HCT116 (cell line): ENCODE measurements at regions not wholly inside any gene's neighbourhood (a gene's known extent, or its start where the extent isn't known, plus 50 kb on each side); places are given as distances from the start of the nearest gene placed in this dataset.
A peak's percentile ranks its signal among the peaks of the same experiment; 100 is the strongest.

Source experiments
- ATAC-seq: fragments of 200-7000 bp; cut with Tn5 transposase; 2 replicates; pipeline ENCODE4 v1.9.1; 2020; ENCODE audit warnings: mild to moderate bottlenecking, moderate library complexity
- BruUV-seq: library from RNA; stranded (reverse); fragments of 400-500 nt; replicated peaks from 2 replicates; lab custom pipeline; 2021; lab: Mats Ljungman, UMichigan
- CTCF ChIA-PET: fragments of 300-600 bp; sonication (Branson Sonifier 250); formaldehyde crosslinking; loops from one replicate; lab custom pipeline; 2021; ENCODE audit warnings: antibody characterized with exemption; lab: Charles Lee
- POLR2A ChIA-PET: fragments of 300-600, 350-600 bp; sonication (Branson Sonifier 250); formaldehyde crosslinking; loops from one replicate; lab custom pipeline; 2021; ENCODE audit warnings: antibody characterized with exemption; lab: Charles Lee
- RAD21 ChIA-PET, 2 experiments: fragments of 300-600 bp; sonication (Branson Sonifier 250); formaldehyde crosslinking; loops; one replicate each; lab custom pipeline; 2023; ENCODE audit warnings: low total read pairs in 2 of 2; ENCODE audit not compliant: uncharacterized antibody in 2 of 2, unreplicated experiment in 2 of 2, low non-redundant PET in 1 of 2; lab: Charles Lee
- DNase-seq: peaks from one replicate; pipeline ENCODE4 v3.0.0-alpha.2; 2010; ENCODE audit warnings: low read depth, low spot score
- H2AFZ ChIP-seq: fragments of 200-600 bp; shearing (Covaris generic), sonication (generic); 2 replicates; pipeline ENCODE4 v1.6.1; 2017; ENCODE audit warnings: low read depth, mixed run types, mixed read lengths, antibody characterized with exemption, low read length; ENCODE audit not compliant: poor library complexity, severe bottlenecking
- H3K27ac ChIP-seq: 2 replicates; pipeline ENCODE4 v1.5.1; 2012; ENCODE audit warnings: low read depth, low read length
- H3K27me3 ChIP-seq: fragments of 200-600 bp; sonication (generic); 2 replicates; pipeline ENCODE4 v1.6.1; 2016; ENCODE audit warnings: mixed run types, low read length, mixed read lengths; ENCODE audit not compliant: insufficient read depth
- H3K36me3 ChIP-seq, 2 experiments: fragments of 200-500 bp in 1 of 2; fragments of 200-600 bp in 1 of 2; sonication (Bioruptor generic) in 1 of 2; sonication (generic) in 1 of 2; 2 replicates each; pipeline versions ENCODE4 v1.5.1 to v1.6.1; 2014 to 2016; ENCODE audit warnings: low read length in 2 of 2, inconsistent platforms in 1 of 2, mixed read lengths in 1 of 2, mixed run types in 1 of 2; ENCODE audit not compliant: insufficient read depth in 2 of 2, control insufficient read depth in 1 of 2
- H3K4me1 ChIP-seq, 2 experiments: fragments of 200-600 bp in 1 of 2; sonication (generic) in 1 of 2; 2 replicates each; pipeline versions ENCODE4 v1.5.1 to v1.6.1; 2012 to 2017; ENCODE audit warnings: low read length in 2 of 2, inconsistent platforms in 1 of 2, mild to moderate bottlenecking in 1 of 2, mixed read lengths in 1 of 2, mixed run types in 1 of 2, moderate library complexity in 1 of 2; ENCODE audit not compliant: insufficient read depth in 2 of 2, control insufficient read depth in 1 of 2
- H3K4me2 ChIP-seq: fragments of 200-600 bp; sonication (generic); 2 replicates; pipeline ENCODE4 v1.6.1; 2017; ENCODE audit warnings: mixed run types, low read length, mixed read lengths
- H3K4me3 ChIP-seq, 2 experiments: fragments of 200-600 bp in 1 of 2; sonication (generic) in 1 of 2; replicated peaks in 1 of 2; 2 replicates each; pipeline ENCODE4 v1.5.1; 2011 to 2016; ENCODE audit warnings: low read length in 2 of 2, control low read depth in 1 of 2, low read depth in 1 of 2, mild to moderate bottlenecking in 1 of 2, mixed read lengths in 1 of 2, mixed run types in 1 of 2
- H3K79me2 ChIP-seq: fragments of 200-600 bp; sonication (generic); 2 replicates; pipeline ENCODE4 v1.6.1; 2017; ENCODE audit warnings: mild to moderate bottlenecking, mixed run types, low read length, moderate library complexity, mixed read lengths; ENCODE audit not compliant: insufficient read depth
- H3K9ac ChIP-seq: fragments of 200-600 bp; sonication (generic); 2 replicates; pipeline ENCODE4 v1.6.1; 2016; ENCODE audit warnings: low read length, mixed read lengths
- H3K9me2 ChIP-seq: fragments of 200-600 bp; sonication (generic), shearing (Covaris generic); 2 replicates; pipeline ENCODE4 v1.6.1; 2017; ENCODE audit warnings: mixed run types, mild to moderate bottlenecking, moderate library complexity; ENCODE audit not compliant: insufficient read depth
- H3K9me3 ChIP-seq, 2 experiments: fragments of 200-500 bp in 1 of 2; fragments of 200-600 bp in 1 of 2; sonication (Bioruptor generic) in 1 of 2; sonication (generic) in 1 of 2; 2 replicates each; pipeline ENCODE4 v1.6.1; 2014 to 2017; ENCODE audit warnings: low read length in 2 of 2, mixed read lengths in 2 of 2, inconsistent platforms in 1 of 2, low read depth in 1 of 2, mild to moderate bottlenecking in 1 of 2, mixed run types in 1 of 2, moderate library complexity in 1 of 2; ENCODE audit not compliant: control insufficient read depth in 1 of 2, insufficient read depth in 1 of 2
- H4K20me1 ChIP-seq: fragments of 200-600 bp; sonication (generic), shearing (Covaris generic); 2 replicates; pipeline ENCODE4 v1.6.1; 2017; ENCODE audit warnings: mixed run types, mild to moderate bottlenecking, moderate library complexity; ENCODE audit not compliant: insufficient read depth
- CEBPB ChIP-seq: IDR thresholded peaks from 2 replicates; pipeline ENCODE4 v1.6.1; 2012; ENCODE audit warnings: low read depth
- EGR1 ChIP-seq: IDR thresholded peaks from 2 replicates; pipeline ENCODE4 v1.6.1; 2012; ENCODE audit warnings: low read depth
- EZH2 ChIP-seq: fragments of 200-600 bp; sonication (generic); IDR thresholded peaks from 2 replicates; pipeline ENCODE4 v1.6.1; 2017; ENCODE audit warnings: antibody characterized with exemption, mixed run types
- EZH2phosphoT487 ChIP-seq: fragments of 200-600 bp; IDR thresholded peaks from 2 replicates; pipeline ENCODE4 v1.6.1; 2018; ENCODE audit warnings: antibody characterized with exemption, borderline replicate concordance
- FOSL1 ChIP-seq: IDR thresholded peaks from 2 replicates; pipeline ENCODE4 v1.6.1; 2012; ENCODE audit warnings: low read depth
- JUND ChIP-seq: IDR thresholded peaks from 2 replicates; pipeline ENCODE4 v1.6.1; 2012
- POLR2A ChIP-seq: IDR thresholded peaks from 2 replicates; pipeline ENCODE4 v1.7.0; 2011; ENCODE audit warnings: borderline replicate concordance; ENCODE audit not compliant: insufficient read depth, insufficient read length; ENCODE audit errors: extremely low read depth
- POLR2AphosphoS5 ChIP-seq: IDR thresholded peaks from 2 replicates; pipeline ENCODE4 v1.6.1; 2011; ENCODE audit warnings: mild to moderate bottlenecking, low read depth, low read length, moderate library complexity
- REST ChIP-seq: IDR thresholded peaks from 2 replicates; pipeline ENCODE4 v1.6.1; 2012; ENCODE audit warnings: low read depth
- SIN3A ChIP-seq: IDR thresholded peaks from 2 replicates; pipeline ENCODE4 v1.6.1; 2012; ENCODE audit warnings: low read depth
- SP1 ChIP-seq: IDR thresholded peaks from 2 replicates; pipeline ENCODE4 v1.6.1; 2012; ENCODE audit warnings: low read depth
- SRF ChIP-seq: IDR thresholded peaks from 2 replicates; pipeline ENCODE4 v1.6.1; 2012; ENCODE audit warnings: low read depth
- TCF7L2 ChIP-seq: IDR thresholded peaks from 2 replicates; pipeline ENCODE4 v1.7.0; 2011; ENCODE audit warnings: borderline replicate concordance, inconsistent platforms; ENCODE audit not compliant: insufficient read depth, insufficient read length; ENCODE audit errors: extremely low read depth
- YY1 ChIP-seq: IDR thresholded peaks from 2 replicates; pipeline ENCODE4 v1.6.1; 2011; ENCODE audit warnings: low read length, low read depth, moderate library complexity, mild to moderate bottlenecking; ENCODE audit not compliant: insufficient replicate concordance; ENCODE audit errors: extremely low read depth
- ZBTB33 ChIP-seq: IDR thresholded peaks from 2 replicates; pipeline ENCODE4 v1.6.1; 2011; ENCODE audit warnings: mild to moderate bottlenecking, low read length, moderate library complexity; ENCODE audit not compliant: insufficient replicate concordance; ENCODE audit errors: extremely low read depth
- ZNF274 ChIP-seq: fragments of 200-500 bp; sonication (Bioruptor generic); IDR thresholded peaks from 2 replicates; pipeline ENCODE4 v1.6.1; 2014; ENCODE audit warnings: mild to moderate bottlenecking, low read depth, low read length, inconsistent platforms
- intact Hi-C: fragments of 100-400 bp; cut with micrococcal nuclease; formaldehyde crosslinking; loops from 2 replicates; pipeline ENCODE4 v1.10.0; 2022
- TF ChIP-seq, protein P1 (sequence below): IDR thresholded peaks from 2 replicates; pipeline ENCODE4 v1.6.1; 2012

GRCh38 chr4:86498863-86499166 is 95.3 kb upstream of the PTPN13 start:
- BruUV-seq = no TSS peak

More at GRCh38 chr4:86498863-86499166, 95.3 kb upstream of the PTPN13 start:
- no peaks in the 10 kb centered on the region for H3K79me2 ChIP-seq
- no peak overlapping the region for H3K9ac ChIP-seq
- CTCF ChIA-PET = interaction anchor here (0.7 to 3.5 kb wide), 20 partner anchors 8 to 702 kb away, joined by 3 to 34 read pairs (median 6); partner anchors contain the start of genes C4orf36 and PTPN13
- DNase-seq = no peak
- no peak overlapping the region for H3K27ac ChIP-seq
- TF ChIP-seq POLR2A (no peak), JUND (no peak), EZH2 (no peak), YY1 (no peak), CEBPB (no peak), SP1 (no peak), POLR2AphosphoS5 (no peak), SRF (no peak), ZBTB33 (no peak), EZH2phosphoT487 (no peak), ZNF274 (no peak), FOSL1 (no peak), REST (no peak), EGR1 (no peak), SIN3A (no peak), TCF7L2 (no peak)
- TF ChIP-seq, protein P1, sequence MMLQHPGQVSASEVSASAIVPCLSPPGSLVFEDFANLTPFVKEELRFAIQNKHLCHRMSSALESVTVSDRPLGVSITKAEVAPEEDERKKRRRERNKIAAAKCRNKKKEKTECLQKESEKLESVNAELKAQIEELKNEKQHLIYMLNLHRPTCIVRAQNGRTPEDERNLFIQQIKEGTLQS = no peak
- TF ChIP-seq, all 23 proteins: peak for 0
- Histone ChIP-seq H3K9me2 (no peaks in the 10 kb centered on the region), H4K20me1 (no peaks in the 10 kb centered on the region), H3K27me3 (no peaks in the 10 kb centered on the region), H3K9me3 (no peaks in the 10 kb centered on the region), H3K36me3 (no peaks in the 10 kb centered on the region), H3K4me1 (peaks cover 8% of the 10 kb centered on the region in 2 experiments; a peak in 3 of 4 replicates), H3K4me2 (no peak overlapping the region), H2AFZ (peak overlapping the region; percentile 93), H3K4me3 (no peak overlapping the region)
- POLR2A ChIA-PET = no interaction called here
- ATAC-seq = no peak
- RAD21 ChIA-PET = interaction anchor here in 1 of 2 experiments (1.0 kb wide), 1 partner anchor 396 kb away, joined by 8 read pairs; no protein-coding TSS in a partner anchor
- intact Hi-C loops = loop anchor here (1.0 to 10.0 kb wide), 3 partner anchors 396 to 966 kb away; no protein-coding TSS in a partner anchor
